ENCODE measurements at regions not wholly inside any gene's neighbourhood (a gene's known extent, or its start where the extent isn't known, plus 50 kb on each side); places are given as distances from the start of the nearest gene placed in this dataset.

DNA sequence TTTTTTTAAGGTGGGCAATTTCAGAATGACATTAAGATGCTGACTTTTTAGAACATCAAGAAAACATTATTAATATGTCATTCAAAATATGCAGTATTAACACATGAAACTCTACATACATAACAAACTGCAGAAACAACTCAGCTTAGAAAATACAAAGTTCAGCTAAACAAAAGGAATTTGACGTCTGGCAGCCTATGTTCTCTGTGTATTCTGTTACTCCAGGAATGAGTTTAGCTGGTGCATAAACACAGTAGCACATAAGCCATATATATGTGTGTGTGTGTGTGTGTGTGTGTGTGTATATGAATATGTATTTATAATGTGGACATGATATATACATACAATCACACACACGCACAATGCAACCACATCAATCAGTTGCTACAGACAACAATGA is 413.5 kb upstream of the PSMD7 start:
- H3K36me3 ChIP-seq (ENCODE audit: low read depth, low read length), result no peaks in the 10 kb centered on the region
- ChIA-PET CTCF (no interaction called here), POLR2A (ENCODE audit: unreplicated experiment) (no interaction called here)
- ATAC-seq (no peak), DNase-seq (no peak)
- H3K9me3 ChIP-seq (ENCODE audit: low read length), result no peaks in the 10 kb centered on the region
- TF ChIP-seq, protein P1, sequence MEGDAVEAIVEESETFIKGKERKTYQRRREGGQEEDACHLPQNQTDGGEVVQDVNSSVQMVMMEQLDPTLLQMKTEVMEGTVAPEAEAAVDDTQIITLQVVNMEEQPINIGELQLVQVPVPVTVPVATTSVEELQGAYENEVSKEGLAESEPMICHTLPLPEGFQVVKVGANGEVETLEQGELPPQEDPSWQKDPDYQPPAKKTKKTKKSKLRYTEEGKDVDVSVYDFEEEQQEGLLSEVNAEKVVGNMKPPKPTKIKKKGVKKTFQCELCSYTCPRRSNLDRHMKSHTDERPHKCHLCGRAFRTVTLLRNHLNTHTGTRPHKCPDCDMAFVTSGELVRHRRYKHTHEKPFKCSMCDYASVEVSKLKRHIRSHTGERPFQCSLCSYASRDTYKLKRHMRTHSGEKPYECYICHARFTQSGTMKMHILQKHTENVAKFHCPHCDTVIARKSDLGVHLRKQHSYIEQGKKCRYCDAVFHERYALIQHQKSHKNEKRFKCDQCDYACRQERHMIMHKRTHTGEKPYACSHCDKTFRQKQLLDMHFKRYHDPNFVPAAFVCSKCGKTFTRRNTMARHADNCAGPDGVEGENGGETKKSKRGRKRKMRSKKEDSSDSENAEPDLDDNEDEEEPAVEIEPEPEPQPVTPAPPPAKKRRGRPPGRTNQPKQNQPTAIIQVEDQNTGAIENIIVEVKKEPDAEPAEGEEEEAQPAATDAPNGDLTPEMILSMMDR (conservative IDR thresholded peaks at IDR 0.05; ENCODE audit: low read depth, low read length), result no peak
- TF ChIP-seq EZH2phosphoT487 (IDR thresholded peaks at IDR 0.05; ENCODE audit: borderline replicate concordance, low read length) (no peak), EZH2 (IDR thresholded peaks at IDR 0.05; ENCODE audit: low read length, unreplicated experiment) (no peak)
- H3K9me2 ChIP-seq (replicated peaks; ENCODE audit: low read length), result no peaks in the 10 kb centered on the region
- H3K4me2 ChIP-seq (ENCODE audit: low read length), result no peak overlapping the region
- no peaks in the 10 kb centered on the region for H3F3A ChIP-seq (ENCODE audit: low read length, unreplicated experiment)
- no peaks in the 10 kb centered on the region for H3K79me2 ChIP-seq (ENCODE audit: low read length)
- H3K4me3 ChIP-seq (ENCODE audit: low read length), result no peak overlapping the region
- no peaks in the 10 kb centered on the region for H4K20me1 ChIP-seq (ENCODE audit: low read length)
- no peak overlapping the region for H2AFZ ChIP-seq (ENCODE audit: low read length)
- intact Hi-C loops (cut with micrococcal nuclease), result no loop called here
- no TSS peak for BruUV-seq (replicated peaks)
- H3K9ac ChIP-seq (ENCODE audit: low read length), result no peak overlapping the region
- H3K4me1 ChIP-seq (ENCODE audit: insufficient read depth, low read length), result no peaks in the 10 kb centered on the region
- H3K27ac ChIP-seq (ENCODE audit: low read length), result no peak overlapping the region
- peaks cover 83% of the 10 kb centered on the region for H3K27me3 ChIP-seq (ENCODE audit: low read length)

DNA sequence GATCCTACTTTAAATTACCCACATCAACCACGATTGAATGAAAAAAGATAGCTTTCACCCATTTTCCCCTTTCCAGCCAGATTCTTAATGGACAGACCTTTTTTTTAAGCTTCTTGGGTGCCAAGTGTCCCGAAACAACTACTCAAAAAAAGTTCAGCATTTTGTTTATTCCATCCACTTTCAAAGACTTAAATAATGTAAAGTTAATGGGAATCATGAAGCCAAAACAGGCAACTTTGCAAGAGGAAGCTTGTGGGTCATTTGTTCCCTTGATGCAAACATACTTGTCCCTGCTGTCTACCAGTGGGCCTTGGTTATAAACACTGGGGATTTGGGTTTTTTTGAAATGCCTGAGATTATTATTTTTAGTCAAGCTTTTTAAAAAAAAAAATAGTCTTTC is 414.0 kb upstream of the PSMD7 start:
- H3K4me2 ChIP-seq (ENCODE audit: low read length), result no peak overlapping the region
- H3K4me3 ChIP-seq (ENCODE audit: low read length), result no peak overlapping the region
- ChIA-PET POLR2A (ENCODE audit: unreplicated experiment) (no interaction called here), CTCF (no interaction called here)
- H3K9ac ChIP-seq (ENCODE audit: low read length), result no peak overlapping the region
- ATAC-seq (no peak), DNase-seq (no peak)
- no peaks in the 10 kb centered on the region for H3K36me3 ChIP-seq (ENCODE audit: low read depth, low read length)
- no peaks in the 10 kb centered on the region for H3F3A ChIP-seq (ENCODE audit: low read length, unreplicated experiment)
- no peaks in the 10 kb centered on the region for H4K20me1 ChIP-seq (ENCODE audit: low read length)
- no peaks in the 10 kb centered on the region for H3K9me3 ChIP-seq (ENCODE audit: low read length)
- no TSS peak for BruUV-seq (replicated peaks)
- no peak overlapping the region for H3K27ac ChIP-seq (ENCODE audit: low read length)
- TF ChIP-seq, protein P1 (conservative IDR thresholded peaks at IDR 0.05; ENCODE audit: low read depth, low read length), result no peak
- TF ChIP-seq EZH2phosphoT487 (IDR thresholded peaks at IDR 0.05; ENCODE audit: borderline replicate concordance, low read length), result no peak
- H2AFZ ChIP-seq (ENCODE audit: low read length), result no peak overlapping the region
- no peaks in the 10 kb centered on the region for H3K9me2 ChIP-seq (replicated peaks; ENCODE audit: low read length)
- H3K4me1 ChIP-seq (ENCODE audit: insufficient read depth, low read length), result no peaks in the 10 kb centered on the region
- intact Hi-C loops (cut with micrococcal nuclease), result no loop called here
- H3K27me3 ChIP-seq (ENCODE audit: low read length), result peaks cover 78% of the 10 kb centered on the region
- H3K79me2 ChIP-seq (ENCODE audit: low read length), result no peaks in the 10 kb centered on the region

DNA sequence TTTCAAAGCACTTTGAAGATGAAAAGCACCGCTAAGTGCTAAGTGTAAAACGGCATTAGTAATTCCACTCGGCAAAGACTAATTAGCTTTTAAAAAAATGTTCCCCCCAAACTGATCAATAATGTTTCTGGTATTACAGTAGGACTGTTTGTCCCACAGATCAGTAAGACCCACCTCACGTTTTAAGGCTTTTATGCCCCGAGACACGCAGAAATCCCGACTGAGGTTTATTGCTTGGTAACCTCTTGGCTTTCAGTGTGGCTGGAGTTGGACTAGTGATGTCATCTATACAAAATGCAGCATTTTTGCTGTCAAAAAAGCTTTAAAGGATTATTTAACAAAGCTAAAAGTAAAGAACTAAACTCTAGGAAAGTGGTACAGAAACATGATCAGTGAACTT is 414.6 kb upstream of the PSMD7 start:
- POLR2A ChIA-PET (ENCODE audit: unreplicated experiment), result no interaction called here
- no peak overlapping the region for H3K4me3 ChIP-seq (ENCODE audit: low read length)
- no peaks in the 10 kb centered on the region for H3K9me3 ChIP-seq (ENCODE audit: low read length)
- no peak overlapping the region for H2AFZ ChIP-seq (ENCODE audit: low read length)
- H3F3A ChIP-seq (ENCODE audit: low read length, unreplicated experiment), result no peaks in the 10 kb centered on the region
- no peak for TF ChIP-seq EZH2 (IDR thresholded peaks at IDR 0.05; ENCODE audit: low read length, unreplicated experiment)
- TF ChIP-seq, protein P1 (conservative IDR thresholded peaks at IDR 0.05; ENCODE audit: low read depth, low read length), result no peak
- no peak for TF ChIP-seq EZH2phosphoT487 (IDR thresholded peaks at IDR 0.05; ENCODE audit: borderline replicate concordance, low read length)
- H3K36me3 ChIP-seq (ENCODE audit: low read depth, low read length), result no peaks in the 10 kb centered on the region
- no peaks in the 10 kb centered on the region for H3K9me2 ChIP-seq (replicated peaks; ENCODE audit: low read length)
- DNase-seq (no peak), ATAC-seq (no peak)
- no peak overlapping the region for H3K4me2 ChIP-seq (ENCODE audit: low read length)
- H4K20me1 ChIP-seq (ENCODE audit: low read length), result no peaks in the 10 kb centered on the region
- BruUV-seq (replicated peaks), result no TSS peak
- H3K4me1 ChIP-seq (ENCODE audit: insufficient read depth, low read length), result no peaks in the 10 kb centered on the region
- CTCF ChIA-PET, result no interaction called here
- H3K27ac ChIP-seq (ENCODE audit: low read length), result no peak overlapping the region
- no peak overlapping the region for H3K9ac ChIP-seq (ENCODE audit: low read length)
- peaks cover 73% of the 10 kb centered on the region for H3K27me3 ChIP-seq (ENCODE audit: low read length)
- intact Hi-C loops (cut with micrococcal nuclease), result no loop called here
- no peaks in the 10 kb centered on the region for H3K79me2 ChIP-seq (ENCODE audit: low read length)

All from PC-3 (cell line).